ENCODE measurements at regions not wholly inside any gene's neighbourhood (a gene's known extent, or its start where the extent isn't known, plus 50 kb on each side); places are given as distances from the start of the nearest gene placed in this dataset.
A peak's percentile ranks its signal among the peaks of the same experiment; 100 is the strongest.
"Not testable (repeated sequence)": the region's sequence is repeated elsewhere in the genome, so short reads cannot be mapped to it uniquely, and the experiment has no call there.

DNA sequence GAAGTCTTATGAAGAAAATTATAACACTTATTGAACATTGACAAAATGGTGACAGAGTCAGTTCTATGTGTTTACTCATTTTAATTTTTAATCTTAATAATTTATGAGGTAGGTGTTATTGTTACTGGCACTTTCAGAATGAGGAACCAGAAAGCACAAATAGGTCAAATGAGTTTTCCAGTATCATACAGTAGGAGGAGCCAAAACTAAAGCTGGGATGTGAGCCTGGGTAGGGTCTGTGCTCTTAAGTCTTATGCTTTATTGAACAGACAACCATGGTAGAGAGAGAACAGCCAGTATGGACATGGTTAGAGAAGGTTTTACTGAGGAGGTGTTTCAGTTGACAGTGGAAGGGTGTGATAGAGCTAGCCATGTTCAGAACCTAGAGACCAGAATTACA is 775.7 kb downstream of the TMTC2 start:
- DNase-seq (ENCODE audit: low read depth) (peak; percentile 7), FAIRE-seq (no peak)
- Histone ChIP-seq H3K27me3 (ENCODE audit: control insufficient read depth, insufficient read depth, low read length) (no peaks in the 10 kb centered on the region), H3K36me3 (ENCODE audit: control insufficient read depth, insufficient read depth, low read length) (no peaks in the 10 kb centered on the region), H3K4me3 (ENCODE audit: low read depth, low read length) (no peak overlapping the region)
- TF ChIP-seq, protein P1, sequence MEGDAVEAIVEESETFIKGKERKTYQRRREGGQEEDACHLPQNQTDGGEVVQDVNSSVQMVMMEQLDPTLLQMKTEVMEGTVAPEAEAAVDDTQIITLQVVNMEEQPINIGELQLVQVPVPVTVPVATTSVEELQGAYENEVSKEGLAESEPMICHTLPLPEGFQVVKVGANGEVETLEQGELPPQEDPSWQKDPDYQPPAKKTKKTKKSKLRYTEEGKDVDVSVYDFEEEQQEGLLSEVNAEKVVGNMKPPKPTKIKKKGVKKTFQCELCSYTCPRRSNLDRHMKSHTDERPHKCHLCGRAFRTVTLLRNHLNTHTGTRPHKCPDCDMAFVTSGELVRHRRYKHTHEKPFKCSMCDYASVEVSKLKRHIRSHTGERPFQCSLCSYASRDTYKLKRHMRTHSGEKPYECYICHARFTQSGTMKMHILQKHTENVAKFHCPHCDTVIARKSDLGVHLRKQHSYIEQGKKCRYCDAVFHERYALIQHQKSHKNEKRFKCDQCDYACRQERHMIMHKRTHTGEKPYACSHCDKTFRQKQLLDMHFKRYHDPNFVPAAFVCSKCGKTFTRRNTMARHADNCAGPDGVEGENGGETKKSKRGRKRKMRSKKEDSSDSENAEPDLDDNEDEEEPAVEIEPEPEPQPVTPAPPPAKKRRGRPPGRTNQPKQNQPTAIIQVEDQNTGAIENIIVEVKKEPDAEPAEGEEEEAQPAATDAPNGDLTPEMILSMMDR (IDR thresholded peaks at IDR 0.05; ENCODE audit: insufficient read depth, low read length, severe bottlenecking): peak; percentile 20

DNA sequence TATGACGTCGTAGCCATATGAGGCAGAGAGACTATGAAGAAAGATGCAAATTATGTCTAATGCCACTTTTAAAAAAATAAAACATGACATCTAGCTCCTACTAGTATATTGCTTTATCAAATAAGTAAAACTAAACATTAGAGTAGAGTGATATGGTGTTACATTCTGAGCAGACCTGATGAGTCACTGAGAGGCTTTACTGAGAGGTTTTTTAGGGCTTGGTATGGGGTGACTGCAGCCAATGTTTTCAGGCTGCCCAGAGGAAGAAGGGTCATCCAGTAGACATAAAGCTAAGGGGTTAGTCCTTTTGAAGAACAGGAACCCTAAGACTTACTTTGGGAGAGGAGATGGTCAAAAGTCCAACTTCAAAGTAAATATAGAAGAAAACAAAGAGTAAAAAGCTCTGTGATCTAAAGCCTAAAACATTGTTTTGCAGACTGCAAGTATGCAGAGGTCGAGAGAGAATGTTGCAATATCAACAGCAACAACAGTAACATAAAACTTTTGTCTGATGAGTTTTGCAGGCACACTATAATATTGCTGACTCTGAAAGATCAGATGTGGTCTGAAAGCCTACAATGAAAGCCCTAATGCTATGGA is 774.7 kb downstream of the TMTC2 start:
- FAIRE-seq (no peak), DNase-seq (ENCODE audit: low read depth) (peak; percentile 10)
- Histone ChIP-seq H3K36me3 (ENCODE audit: control insufficient read depth, insufficient read depth, low read length) (no peaks in the 10 kb centered on the region), H3K4me3 (ENCODE audit: low read depth, low read length) (no peak overlapping the region), H3K27me3 (ENCODE audit: control insufficient read depth, insufficient read depth, low read length) (no peaks in the 10 kb centered on the region)
- TF ChIP-seq, protein P1 (IDR thresholded peaks at IDR 0.05; ENCODE audit: insufficient read depth, low read length, severe bottlenecking): no peak

DNA sequence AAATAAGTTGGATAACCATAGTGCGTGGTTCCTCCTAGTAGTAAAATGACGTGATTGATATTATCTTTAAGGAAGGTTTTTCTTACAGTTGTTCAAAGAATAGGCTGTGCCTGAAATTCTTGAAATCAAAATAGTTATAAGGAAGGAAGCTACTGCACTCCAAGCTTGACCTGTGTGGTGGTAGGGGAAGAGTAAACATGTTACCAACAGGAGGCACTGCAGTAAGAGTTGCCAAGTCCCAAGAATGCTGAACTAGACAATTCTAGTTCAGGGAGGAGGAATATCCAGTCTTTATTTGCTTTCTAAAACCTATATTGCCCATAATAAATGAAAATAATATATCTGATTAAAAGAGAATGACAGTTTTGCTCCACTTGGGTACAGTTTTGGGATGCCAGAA is 764.5 kb downstream of the TMTC2 start:
- Histone ChIP-seq H3K27me3 (ENCODE audit: control insufficient read depth, insufficient read depth, low read length) (no peaks in the 10 kb centered on the region), H3K4me3 (ENCODE audit: low read depth, low read length) (no peak overlapping the region), H3K36me3 (ENCODE audit: control insufficient read depth, insufficient read depth, low read length) (no peaks in the 10 kb centered on the region)
- TF ChIP-seq, protein P1 (IDR thresholded peaks at IDR 0.05; ENCODE audit: insufficient read depth, low read length, severe bottlenecking): no peak
- DNase-seq (ENCODE audit: low read depth) (no peak), FAIRE-seq (no peak)

DNA sequence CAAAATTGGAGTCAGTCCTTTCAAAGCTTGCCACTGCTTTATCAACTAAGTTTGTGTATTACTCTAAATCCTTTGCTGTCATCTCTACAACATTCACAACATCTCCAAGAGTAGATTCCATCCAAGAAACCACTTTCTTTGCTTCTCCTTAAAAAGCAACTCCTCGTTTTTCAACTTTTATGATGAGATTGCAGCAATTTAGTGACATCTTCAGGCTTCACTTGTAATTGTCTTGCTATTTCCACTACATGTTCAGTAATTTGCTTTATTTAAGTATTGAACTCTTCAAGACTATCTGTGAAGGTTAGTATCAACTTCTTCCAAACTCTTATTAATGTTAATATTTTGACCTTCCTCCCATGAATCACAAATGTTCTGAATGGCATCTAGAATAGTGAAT is 747.9 kb downstream of the TMTC2 start:
- DNase-seq (ENCODE audit: low read depth) (peak; percentile 4), FAIRE-seq (no peak)
- TF ChIP-seq, protein P1 (IDR thresholded peaks at IDR 0.05; ENCODE audit: insufficient read depth, low read length, severe bottlenecking): no peak
- Histone ChIP-seq H3K4me3 (ENCODE audit: low read depth, low read length) (no peak overlapping the region), H3K36me3 (ENCODE audit: control insufficient read depth, insufficient read depth, low read length) (no peaks in the 10 kb centered on the region), H3K27me3 (ENCODE audit: control insufficient read depth, insufficient read depth, low read length) (no peaks in the 10 kb centered on the region)

DNA sequence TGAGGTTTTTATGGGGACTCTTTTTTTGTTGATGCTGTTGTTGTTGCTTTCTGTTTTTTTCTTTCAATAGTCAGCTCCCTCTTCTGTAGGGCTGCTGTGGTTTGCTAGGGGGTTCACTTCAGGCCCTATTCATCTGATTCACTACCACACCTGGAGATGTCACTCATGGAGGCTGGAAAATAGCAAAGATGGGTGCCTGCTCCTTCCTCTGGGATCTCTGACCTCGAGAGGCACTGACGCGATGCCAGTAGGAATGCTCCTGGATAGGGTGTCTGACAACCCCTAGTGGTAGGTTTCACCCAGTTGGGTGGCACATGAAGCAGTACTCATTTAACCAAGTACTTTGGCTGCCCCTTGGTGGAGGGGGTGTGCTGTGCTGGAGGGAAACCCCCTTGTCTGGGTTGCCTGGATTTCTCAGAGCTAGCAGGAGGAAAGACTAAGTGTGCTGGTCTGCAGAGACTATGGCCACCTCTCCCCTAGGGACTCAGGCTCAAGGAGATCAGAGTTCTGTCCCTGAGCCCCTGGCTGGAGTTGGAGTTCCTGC is 745.5 kb downstream of the TMTC2 start:
- no peaks in the 10 kb centered on the region for H3K27me3 ChIP-seq (ENCODE audit: control insufficient read depth, insufficient read depth, low read length)
- TF ChIP-seq, protein P1 (IDR thresholded peaks at IDR 0.05; ENCODE audit: insufficient read depth, low read length, severe bottlenecking): no peak
- FAIRE-seq: no peak
- H3K4me3 ChIP-seq (ENCODE audit: low read depth, low read length): no peak overlapping the region
- H3K36me3 ChIP-seq (ENCODE audit: control insufficient read depth, insufficient read depth, low read length): no peaks in the 10 kb centered on the region
- no peak for DNase-seq (ENCODE audit: low read depth)

DNA sequence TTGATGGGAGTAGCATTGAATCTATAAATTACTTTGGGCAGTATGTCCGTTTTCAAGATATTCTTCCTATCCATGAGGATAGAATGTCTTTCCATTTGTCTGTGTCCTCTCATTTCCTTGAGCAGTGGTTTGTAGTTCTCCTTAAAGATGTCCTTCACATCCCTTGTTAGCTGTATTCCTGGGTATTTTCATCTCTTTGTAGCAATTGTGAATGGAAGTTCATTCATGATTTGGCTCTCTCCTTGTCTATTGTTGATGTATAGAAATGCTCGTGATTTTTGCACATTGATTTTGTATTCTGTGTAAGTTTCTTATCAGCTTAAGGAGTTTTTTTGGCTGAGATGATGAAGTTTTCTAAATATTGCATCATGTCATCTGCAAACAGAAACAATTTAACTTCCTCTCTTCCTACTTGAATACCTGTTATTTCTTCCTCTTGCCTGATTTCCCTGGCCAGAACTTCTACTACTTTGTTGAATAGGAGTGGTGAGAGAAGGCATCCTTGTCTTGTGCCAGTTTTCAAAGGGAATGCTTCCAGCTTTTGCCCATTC is 741.0 kb downstream of the TMTC2 start:
- not testable (repeated sequence) for H3K4me3 ChIP-seq (ENCODE audit: low read depth, low read length); FAIRE-seq; DNase-seq (ENCODE audit: low read depth); H3K36me3 ChIP-seq (ENCODE audit: control insufficient read depth, insufficient read depth, low read length); H3K27me3 ChIP-seq (ENCODE audit: control insufficient read depth, insufficient read depth, low read length)

All from bronchial epithelial cell (primary cell).